Activated CD4-positive, alpha-beta T cell treated with anti-CD3 and anti-CD28 coated beads, Interleukin-2, amount 50 U/mL, for 4 hours (primary cell): ENCODE measurements at regions not wholly inside any gene's neighbourhood (a gene's known extent, or its start where the extent isn't known, plus 50 kb on each side); places are given as distances from the start of the nearest gene placed in this dataset.
"Not testable (repeated sequence)": the region's sequence is repeated elsewhere in the genome, so short reads cannot be mapped to it uniquely, and the experiment has no call there.

ENCODE experiments used
- DNase-seq, 2 experiments: peaks; one replicate each; pipeline ENCODE4 v3.0.0-alpha.2; 2020

GRCh38 chr4:181766061-181766548, 477.1 kb upstream of the TENM3 start:
- DNase-seq, result no peak

DNA sequence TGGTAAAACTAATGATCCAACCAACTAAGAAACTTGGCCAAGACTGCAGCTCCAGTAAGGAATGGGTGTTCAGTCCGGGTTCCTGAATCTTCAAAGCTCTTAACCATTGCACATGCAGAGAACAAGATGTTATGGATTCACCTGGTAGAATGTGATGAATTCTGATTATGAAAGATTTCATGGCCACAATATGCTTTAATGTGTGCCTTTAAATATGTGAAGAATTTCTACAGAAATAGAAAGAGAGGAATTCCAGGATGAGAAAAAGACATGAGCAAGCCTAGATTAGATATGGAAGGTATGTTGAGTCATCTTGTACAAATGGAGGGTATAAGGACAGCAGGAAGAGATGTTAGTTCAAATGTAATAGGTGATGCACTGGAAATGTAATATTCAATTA, 472.2 kb upstream of the TENM3 start:
- DNase-seq, result no peak

DNA sequence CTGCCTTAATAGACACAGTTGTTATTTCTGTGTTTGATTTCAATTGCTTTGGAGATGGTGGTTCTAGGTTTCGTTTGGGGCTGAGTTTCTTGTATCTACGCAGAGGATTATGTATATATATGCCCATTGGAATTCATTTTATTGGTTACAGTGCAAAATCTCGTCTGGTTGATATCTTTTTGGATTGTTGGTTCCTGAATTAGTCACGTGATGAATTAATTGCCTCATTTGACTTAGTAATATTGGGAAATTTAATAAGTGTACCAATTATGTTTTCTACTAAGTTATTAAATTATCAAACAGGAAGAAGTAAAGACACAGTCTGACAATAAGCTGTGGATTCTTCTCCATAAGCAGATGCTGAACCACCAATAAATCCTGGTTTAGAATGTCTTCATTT, 467.9 kb upstream of the TENM3 start:
- DNase-seq, result no peak

DNA sequence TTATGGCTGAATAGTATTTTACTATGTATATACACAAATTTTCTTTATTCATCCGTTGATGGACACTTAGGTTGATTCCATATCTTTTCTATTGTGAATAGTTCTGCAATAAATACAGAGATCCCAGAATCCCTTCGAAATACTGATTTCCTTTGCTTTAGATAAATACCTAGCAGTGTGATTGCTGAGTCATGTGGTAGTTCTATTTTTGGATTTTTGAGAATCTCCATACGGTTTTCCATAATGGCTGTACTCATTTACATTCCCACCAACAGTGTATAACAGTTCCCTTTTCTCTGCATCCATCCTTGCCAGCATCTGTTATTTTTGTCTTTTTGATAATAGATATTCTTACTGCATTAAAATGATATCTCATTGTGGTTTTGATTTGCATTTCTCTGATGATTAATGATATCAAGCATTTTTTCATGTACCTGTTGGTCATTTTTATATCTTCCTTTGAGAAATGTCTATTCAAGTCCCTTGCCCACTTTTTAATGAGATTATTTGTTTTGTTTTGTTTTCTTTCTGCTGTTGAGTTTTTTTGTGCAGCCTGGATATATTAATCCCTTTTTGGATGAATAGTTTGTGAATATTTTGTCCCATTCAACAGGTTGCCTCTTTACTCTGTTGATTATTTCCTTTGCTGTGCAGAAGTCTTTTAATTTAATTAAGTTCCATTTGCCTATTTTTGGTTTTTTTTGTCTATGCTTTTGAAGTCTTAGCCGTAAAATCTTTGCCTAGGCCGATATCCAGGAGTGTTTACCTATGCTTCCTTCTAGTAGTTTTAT, 466.7 kb upstream of the TENM3 start:
- no peak for DNase-seq

DNA sequence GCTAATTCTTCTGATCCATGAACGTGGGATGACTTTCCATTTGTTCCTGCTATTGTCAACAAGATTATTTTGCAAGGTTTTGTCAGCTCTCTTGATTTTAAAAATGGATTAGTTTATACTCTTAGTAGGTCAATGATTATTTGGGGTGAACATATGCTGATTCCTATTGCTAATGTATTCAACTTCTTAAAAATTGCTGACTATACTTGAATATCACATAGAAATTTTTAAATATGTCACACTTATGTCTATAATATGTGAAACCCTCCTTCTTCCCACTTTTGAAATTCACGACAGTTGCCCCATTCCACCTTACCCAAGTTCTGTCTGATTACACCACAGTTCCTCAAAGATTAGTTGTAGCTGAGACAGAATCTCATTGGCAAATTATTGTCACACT, 465.7 kb upstream of the TENM3 start:
- no peak for DNase-seq

DNA sequence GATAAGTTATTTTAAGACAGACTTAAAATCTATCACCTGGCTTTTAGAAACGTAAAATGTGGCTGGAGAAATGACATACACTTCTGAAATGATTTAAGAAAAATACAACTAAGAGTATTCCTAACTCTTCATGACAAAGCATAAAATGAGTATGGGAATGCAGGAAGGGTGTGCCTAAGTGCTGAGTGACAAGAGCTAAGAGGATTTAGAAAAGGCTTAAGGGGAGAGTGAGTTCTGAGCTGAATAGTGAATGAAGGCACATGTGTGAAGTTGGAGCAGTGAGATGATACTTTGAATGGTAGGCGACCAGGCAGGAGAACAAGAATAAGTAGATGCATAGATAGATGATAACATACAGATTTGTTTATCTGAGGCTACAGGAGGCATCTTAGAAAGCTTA, 458.3 kb upstream of the TENM3 start:
- DNase-seq, result no peak

DNA sequence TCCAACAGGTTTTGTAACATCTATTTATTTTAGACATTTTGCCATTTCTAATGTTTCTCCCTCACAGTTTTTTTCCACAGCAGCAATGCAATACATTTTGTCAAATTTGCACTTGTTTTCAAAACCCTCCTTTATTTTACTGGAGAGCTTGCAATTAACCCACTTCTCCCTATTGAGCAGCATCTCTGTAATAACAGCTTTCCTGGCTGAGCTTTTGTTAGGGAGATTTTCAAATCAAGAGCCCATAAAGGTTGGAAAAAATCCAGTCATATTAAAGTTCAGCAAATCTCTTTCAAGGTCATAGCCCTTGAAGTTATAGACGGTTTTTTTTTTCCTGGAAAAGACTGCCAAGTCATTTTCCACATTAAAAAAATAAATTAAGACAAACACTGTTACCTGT, 450.6 kb upstream of the TENM3 start:
- DNase-seq, result no peak

- no peak for DNase-seq
Observed at GRCh38 chr4:181793096-181793495, 450.1 kb upstream of the TENM3 start.

GRCh38 chr4:181796502-181796901, 446.7 kb upstream of the TENM3 start:
- no peak for DNase-seq

GRCh38 chr4:181798536-181798935, 444.7 kb upstream of the TENM3 start:
- DNase-seq, result no peak

- DNase-seq, result no peak
Observed at GRCh38 chr4:181799561-181800069, 443.6 kb upstream of the TENM3 start.

GRCh38 chr4:181802207-181802606, 441.0 kb upstream of the TENM3 start:
- DNase-seq, result no peak

- no peak for DNase-seq
Observed at GRCh38 chr4:181807771-181808170, 435.4 kb upstream of the TENM3 start.

DNA sequence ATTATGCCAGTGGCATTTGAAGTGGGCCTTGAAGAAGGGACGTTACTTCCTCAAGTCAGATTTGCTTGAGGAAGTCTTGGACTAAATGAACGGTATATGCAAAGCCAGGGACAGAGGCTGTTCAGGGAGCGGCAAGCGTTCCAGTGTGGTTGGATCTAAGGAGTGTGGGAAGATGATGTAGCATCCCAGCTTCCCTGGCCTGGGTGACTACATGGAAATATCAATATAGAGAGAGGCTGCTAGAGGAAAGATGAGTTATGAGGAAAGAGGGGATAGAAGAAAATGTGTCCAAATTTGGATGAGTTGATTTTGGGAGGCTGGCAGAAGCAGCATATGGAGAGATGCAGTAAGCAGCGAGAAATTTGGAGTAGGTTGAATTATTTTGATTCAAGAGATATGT, 432.5 kb upstream of the TENM3 start:
- no peak for DNase-seq

GRCh38 chr4:181811550-181811949, 431.7 kb upstream of the TENM3 start:
- DNase-seq, result not testable (repeated sequence)

DNA sequence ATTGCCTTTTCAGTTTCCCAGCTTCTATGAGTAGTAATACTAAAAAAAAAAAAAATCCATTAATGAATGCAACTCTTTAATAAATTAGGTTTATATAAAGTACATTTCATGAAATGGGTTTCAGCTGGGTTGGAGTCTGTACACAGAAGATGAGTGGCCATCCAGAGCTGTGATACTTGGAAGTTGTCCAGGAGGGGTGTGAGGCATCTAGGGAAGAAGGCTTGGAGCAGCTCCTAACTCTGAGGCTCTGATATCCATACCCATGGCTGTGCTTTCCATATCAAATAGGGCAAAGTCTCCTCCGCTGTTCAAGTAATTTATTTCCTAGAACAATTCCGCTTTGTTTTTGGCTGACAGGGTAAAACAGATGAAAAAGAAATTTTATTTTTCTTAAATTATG, 423.3 kb upstream of the TENM3 start:
- no peak for DNase-seq

DNA sequence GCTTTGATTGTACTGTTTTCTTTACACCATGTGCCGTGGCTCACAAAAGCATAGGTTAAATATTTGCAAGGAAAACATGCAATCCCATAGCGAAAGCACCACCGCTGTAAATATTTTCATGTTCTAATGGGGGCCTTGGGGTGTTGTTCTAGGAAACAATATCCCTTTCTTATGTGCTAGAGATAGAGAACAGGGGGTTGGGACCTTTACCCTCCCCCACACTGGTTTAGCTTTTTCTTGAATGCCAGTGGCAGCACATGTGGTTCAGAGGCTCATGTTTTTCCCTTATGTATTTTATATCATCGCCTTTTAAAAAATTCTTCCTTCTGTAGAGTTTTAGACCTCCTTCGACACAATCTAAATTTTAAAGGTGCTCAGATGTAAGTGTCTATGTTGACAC, 422.6 kb upstream of the TENM3 start:
- DNase-seq, result no peak

DNA sequence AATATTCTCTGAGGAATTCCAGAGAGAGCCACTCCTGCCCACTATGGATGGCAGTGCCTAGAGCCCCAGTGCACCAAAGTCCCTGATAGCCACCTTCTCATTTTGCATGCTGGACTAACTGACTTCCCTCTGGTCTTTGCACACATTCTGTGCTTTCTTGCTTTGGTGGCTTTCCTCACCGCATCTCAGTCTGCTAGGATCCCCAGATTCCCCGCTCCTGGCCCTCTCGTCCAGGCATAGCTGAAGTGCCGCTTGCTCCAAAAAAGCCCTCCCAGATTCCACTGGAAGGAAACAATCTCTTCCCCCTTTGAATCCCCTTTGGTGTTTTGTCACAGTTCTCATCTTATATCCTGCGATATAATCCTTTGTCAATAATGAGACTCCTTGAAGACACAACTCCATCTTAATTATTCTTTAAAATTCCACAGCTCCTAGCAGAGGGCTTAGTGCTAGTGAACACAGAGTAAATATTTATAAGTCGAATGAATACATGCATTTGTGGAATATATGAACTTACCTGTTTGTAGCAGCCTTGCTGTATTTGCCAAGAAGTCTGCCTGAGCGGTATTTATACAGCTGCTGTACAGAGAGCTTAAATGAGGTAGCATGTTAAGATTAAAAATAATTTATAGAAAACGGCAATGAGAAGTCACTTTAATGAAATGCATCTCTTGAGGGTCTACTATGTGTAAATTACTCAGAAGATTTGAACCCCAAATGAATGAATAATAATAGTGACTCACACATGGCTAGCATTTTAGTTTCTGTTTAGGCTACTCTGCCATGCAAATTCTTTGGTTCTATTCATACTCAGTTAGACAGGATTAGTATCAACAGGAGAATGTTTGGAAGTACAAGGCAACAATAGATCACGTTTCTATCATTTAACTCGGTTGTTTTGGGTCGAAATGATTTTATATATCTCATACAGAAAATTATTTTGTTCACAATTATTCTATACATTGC, 421.9 kb upstream of the TENM3 start:
- DNase-seq, result no peak

DNA sequence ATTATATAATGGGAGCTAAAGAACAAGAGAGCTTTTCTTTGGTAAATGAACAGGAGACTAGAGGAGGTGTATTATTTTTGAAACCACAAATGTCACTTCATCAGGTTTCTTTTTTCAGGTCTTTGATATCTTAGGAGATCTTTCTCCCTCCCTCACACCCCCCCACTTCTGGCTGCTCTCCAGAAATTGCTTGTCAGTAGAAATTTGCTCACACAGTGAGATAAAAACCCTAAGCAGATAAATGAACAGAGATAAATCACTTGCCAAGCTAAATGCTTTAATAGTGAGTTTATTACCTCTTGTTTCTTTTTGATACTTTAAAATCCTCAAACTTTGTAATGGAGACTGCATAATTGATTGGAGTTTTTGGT, 421.2 kb upstream of the TENM3 start:
- no peak for DNase-seq

DNA sequence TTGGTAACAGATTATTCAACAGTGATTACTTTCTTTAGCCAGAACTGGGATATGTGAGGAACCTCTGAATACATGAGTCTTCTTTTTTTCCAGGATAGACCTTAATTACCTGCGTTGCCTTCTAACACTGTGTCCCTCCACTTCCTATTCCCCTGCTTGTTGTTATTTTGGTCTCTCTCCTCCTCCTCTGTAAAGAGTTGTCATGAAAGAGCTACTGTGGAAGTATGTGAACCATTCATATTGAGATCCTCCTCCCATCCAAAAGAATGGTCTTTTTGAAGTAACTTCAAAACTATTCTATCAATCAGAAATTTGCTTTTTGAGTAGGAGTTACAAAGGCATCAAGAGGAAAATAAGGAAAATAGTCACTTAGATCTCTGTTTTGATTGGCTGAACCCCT, 420.0 kb upstream of the TENM3 start:
- no peak for DNase-seq

DNA sequence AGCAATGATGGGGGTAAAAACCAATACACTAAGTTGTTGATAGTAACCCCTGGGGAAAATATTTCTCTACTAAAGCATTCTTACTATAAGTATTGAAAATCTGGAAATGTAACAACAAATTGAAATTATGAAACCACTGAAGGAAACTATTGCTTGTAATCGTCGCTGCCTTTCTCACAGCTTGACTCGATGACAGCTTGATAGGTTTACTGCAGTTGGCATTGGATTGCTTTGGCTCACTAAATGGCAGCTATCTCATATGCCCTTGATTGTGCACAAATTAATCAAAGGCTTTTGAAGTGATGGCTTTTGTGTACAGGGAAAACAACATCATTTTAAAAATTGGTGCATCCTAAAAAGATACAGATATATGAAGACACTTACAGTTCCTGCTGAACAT, 419.6 kb upstream of the TENM3 start:
- DNase-seq, result no peak

DNA sequence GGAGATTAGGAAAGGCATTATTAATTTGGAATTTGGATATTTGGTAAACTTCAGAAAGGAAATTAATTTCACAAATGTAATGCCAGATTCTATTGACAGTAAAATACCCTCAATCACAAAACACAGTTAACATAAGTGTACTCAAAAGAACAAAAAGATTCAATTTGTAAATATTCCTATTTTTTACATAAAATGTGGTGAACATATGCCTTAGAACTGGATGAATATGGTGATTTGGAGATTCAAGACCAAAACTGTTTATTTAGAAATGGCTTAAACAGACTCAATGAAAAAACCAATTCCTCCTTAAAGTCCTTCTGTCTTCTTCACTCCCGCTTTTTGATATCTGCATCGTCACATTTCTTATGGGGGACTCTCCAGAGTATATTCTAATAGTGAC, 417.6 kb upstream of the TENM3 start:
- DNase-seq, result no peak

DNA sequence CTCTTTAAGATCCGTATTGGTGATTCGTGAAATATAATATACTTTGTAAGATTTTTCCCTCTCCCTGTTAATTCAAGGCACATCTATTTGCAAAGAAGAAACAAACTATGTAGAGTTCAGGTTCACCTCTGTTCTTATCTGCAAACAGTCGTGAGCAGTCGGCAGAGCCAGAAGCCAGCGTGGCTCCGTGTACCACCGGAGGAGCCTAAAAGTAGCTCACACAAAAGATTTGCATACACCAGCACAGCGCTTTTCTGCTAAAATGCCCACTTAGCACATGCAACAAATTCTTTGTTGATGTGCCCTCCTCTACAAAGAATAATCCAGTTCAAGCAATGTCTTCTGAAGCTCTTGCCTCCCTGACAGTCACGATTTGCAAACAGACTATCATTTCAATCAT, 416.0 kb upstream of the TENM3 start:
- no peak for DNase-seq
